Mammary epithelial cell (primary cell): ENCODE measurements at regions not wholly inside any gene's neighbourhood (a gene's known extent, or its start where the extent isn't known, plus 50 kb on each side); places are given as distances from the start of the nearest gene placed in this dataset.
"Not testable (repeated sequence)": the region's sequence is repeated elsewhere in the genome, so short reads cannot be mapped to it uniquely, and the experiment has no call there.

Experiments
- EZH2 ChIP-seq: IDR thresholded peaks from 2 replicates; pipeline ENCODE4 v1.6.1; 2012; ENCODE audit warnings: low read length, inconsistent platforms, borderline replicate concordance
- TF ChIP-seq, protein P1 (sequence below), 2 donors: IDR thresholded peaks in 1 of 2; conservative IDR thresholded peaks in 1 of 2; 2 replicates each; pipeline ENCODE4 v1.5.1; 2011 to 2012; ENCODE audit warnings: inconsistent platforms in 2 of 2, low read length in 2 of 2, mild to moderate bottlenecking in 2 of 2, control low read depth in 1 of 2, low read depth in 1 of 2; ENCODE audit not compliant: insufficient read depth in 1 of 2; ENCODE audit errors: extremely low read depth in 1 of 2

DNA sequence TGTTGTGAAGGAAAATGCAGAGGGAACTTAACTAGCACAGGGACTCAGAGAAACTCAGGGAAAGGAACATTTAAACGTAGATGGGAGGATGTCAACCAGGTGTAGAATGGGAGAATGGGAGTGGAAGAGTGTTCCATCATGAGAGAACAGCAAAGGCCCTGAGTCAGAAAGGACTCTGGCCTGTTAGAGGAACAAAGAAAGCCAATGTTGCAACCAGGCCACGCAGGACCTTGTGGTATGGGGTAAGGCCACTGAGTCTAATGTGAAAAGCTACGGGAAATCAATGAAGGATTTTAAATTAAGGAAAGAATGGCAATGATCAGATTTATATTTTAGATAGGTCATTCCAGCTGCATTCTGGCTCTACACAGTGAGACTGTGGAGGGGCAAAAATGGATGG lies 163.9 kb upstream of the NBPF9 start:
- TF ChIP-seq, protein P1, sequence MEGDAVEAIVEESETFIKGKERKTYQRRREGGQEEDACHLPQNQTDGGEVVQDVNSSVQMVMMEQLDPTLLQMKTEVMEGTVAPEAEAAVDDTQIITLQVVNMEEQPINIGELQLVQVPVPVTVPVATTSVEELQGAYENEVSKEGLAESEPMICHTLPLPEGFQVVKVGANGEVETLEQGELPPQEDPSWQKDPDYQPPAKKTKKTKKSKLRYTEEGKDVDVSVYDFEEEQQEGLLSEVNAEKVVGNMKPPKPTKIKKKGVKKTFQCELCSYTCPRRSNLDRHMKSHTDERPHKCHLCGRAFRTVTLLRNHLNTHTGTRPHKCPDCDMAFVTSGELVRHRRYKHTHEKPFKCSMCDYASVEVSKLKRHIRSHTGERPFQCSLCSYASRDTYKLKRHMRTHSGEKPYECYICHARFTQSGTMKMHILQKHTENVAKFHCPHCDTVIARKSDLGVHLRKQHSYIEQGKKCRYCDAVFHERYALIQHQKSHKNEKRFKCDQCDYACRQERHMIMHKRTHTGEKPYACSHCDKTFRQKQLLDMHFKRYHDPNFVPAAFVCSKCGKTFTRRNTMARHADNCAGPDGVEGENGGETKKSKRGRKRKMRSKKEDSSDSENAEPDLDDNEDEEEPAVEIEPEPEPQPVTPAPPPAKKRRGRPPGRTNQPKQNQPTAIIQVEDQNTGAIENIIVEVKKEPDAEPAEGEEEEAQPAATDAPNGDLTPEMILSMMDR (conservative IDR thresholded peaks at IDR 0.05 in 1 of 2, IDR thresholded peaks at IDR 0.05 in 1 of 2; ENCODE audit: extremely low read depth in 1 of 2, insufficient read depth in 1 of 2, low read depth in 1 of 2, low read length in 2 of 2), result not testable (repeated sequence)
- not testable (repeated sequence) for TF ChIP-seq EZH2
